ENCODE measurements at regions not wholly inside any gene's neighbourhood (a gene's known extent, or its start where the extent isn't known, plus 50 kb on each side); places are given as distances from the start of the nearest gene placed in this dataset.
"Not testable (repeated sequence)": the region's sequence is repeated elsewhere in the genome, so short reads cannot be mapped to it uniquely, and the experiment has no call there.

DNA sequence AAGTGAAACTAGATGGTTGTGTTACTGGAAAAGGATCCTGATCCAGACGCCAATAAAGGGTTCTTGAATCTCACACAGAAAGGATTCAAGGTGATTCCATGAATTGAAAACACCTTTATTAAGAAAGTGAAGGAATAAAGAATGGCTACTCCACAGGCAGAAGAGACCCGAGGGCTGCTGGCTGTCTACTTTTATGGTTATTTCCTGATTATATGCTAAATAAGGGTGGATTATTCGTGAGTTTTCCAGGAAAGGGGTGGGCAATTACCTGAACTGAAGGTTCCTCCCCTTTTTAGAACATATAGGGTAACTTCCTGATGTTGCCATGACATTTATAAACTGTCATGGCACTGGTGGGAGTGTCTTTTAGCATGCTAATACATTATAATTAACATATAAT lies 50.9 kb upstream of the WARS2 start:
- no peak for DNase-seq

DNA sequence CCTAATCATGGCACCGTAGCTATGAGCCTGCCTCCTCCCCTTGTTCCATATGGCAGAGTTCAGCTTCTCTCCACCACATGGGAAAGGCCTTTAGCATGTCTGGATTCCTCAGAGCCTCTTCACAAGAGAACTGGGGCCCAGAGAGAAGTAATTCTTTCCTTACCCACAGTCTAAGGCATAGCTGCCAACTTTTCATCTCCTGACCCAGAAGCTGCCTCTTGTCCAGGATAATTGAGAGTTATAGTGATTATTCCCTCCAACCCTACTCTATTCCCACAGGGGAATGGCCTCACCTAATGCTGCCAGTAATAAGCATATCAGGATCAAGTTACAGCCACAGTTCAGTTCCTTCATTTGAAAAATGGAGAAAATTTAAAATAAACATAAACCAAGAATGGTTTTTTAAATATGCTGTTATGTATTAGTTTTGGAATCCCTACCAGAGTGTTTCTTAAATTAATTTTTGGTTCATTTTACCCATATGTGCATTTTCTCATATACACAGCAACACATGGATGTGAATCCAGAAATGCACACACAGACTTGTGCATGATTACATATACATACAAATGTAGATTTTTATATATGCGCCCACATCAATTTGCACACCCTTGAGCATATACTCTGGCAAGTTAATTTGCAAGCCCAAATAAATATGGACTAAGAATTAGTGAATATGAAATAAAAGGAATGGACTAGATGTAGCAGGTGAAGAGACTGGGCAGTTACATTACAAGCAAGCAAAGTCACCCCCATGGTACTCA lies 63.9 kb upstream of the WARS2 start:
- no peak for DNase-seq

DNA sequence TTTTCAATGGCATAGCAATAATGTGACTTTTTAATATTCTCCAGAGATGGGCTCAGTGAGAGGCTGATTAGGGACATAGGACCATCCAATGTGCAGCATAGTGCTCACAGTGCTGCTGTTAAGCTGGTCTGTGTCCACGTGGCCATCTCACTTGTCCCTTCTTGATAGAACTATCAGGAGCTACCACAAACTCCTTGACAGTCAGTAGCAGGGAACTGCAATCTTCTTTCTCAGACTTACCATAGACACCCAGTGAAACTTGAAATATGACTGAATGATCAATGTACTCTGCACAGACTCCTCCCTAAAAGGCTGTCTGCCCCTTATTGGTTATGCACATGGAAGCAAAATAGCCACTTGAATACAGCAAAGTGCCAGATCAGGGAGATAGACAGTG lies 64.5 kb upstream of the WARS2 start:
- DNase-seq = no peak

DNA sequence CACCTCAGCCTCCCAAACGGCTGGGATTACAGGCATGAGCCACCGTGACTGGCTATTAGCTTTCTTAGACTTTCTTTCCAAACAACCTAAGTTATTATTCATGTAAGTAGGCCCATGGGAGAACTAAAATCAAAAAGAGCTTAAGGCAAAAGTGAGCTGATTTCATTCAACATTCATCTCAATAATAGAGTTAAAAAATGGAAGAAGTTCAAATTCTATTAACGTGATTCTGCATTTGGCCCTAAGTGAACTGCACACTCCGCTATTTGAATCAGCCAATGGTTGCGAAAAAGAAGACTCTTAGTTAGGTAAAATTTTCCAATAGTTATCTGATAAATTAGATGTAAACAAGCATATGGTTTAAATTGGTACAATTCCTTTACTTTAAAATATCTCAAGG lies 68.6 kb upstream of the WARS2 start:
- DNase-seq = no peak

DNA sequence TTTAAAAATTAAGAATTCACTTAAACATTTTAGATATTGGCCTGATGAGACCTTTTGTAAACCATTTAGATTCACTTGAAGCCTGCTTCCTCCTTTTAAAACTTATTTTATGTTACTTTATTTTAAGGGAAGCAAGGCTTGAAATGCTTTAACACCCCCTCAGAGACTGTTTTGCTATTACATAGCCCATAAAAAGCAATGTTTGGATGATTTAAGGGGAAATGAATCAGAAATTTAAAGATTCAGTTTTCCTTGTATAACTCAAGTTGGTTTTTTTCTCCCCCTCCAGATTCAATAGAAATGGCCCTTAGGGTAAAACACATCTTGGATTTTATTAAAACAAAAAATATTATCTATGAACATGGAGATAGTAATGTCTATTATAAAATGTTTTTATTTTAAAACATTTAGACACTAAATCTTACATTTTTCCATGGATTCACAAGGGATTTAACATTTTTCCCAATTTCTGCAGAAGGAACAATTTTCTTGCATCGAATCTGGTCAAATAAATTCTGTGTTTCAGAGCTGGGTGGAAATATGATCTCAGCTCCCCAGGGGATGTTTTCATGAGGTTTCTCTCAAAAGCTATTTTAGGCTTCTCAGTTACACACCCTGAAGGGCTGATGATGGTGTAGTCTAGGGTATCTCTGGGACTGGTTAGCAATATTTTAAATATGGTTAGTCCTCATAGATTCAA lies 69.3 kb upstream of the WARS2 start:
- DNase-seq = no peak

DNA sequence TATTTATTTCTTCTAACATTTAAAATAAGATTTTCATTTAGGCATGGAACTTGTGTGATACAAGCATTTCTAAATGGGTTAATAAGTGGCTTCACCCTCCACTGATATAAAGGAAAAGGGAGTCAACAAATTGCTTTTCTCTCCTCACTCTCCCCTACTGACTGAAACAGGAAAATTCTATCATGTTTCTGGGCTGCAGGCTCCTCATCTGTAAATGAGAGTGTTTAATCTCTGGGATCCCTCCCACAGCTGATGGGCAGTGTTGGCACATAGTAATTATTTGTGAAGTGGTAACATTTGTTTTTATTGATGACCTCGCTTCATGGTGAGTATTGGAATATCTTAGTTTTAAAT lies 69.8 kb upstream of the WARS2 start:
- no peak for DNase-seq

DNA sequence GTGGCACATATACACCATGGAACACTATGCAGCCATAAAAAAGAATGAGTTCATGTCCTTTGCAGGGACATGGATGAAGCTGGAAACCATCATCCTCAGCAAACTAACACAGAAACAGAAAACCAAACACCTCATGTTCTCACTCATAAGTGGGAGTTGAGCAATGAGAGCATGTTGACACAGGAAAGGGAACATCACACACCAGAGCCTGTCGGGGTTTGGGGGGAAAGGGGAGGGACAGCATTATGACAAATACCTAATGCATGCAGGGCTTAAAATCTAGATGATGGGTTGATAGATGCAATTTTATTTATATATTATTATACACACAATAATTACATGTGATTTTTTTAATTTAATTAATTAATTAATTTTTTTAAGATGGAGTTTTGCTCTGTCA lies 72.8 kb upstream of the WARS2 start:
- DNase-seq = not testable (repeated sequence)

DNA sequence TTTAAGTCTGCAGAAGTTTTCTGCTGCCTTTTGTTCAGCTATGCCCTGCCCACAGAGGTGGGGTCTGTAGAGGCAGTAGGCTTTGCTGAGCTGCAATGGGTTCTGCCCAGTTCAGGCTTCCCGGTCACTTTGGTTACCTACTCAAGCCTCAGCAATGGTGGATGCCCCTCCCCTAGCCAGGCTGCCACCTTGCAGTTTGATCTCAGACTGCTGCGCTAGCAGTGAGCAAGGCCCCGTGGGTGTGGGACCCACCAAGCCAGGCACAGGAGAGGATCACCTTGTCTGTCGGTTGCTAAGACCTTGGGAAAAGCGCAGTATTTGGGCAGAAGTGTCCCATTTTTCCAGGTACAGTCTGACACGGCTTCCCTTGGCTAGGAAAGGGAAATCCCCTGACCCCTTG lies 74.5 kb upstream of the WARS2 start:
- not testable (repeated sequence) for DNase-seq

DNA sequence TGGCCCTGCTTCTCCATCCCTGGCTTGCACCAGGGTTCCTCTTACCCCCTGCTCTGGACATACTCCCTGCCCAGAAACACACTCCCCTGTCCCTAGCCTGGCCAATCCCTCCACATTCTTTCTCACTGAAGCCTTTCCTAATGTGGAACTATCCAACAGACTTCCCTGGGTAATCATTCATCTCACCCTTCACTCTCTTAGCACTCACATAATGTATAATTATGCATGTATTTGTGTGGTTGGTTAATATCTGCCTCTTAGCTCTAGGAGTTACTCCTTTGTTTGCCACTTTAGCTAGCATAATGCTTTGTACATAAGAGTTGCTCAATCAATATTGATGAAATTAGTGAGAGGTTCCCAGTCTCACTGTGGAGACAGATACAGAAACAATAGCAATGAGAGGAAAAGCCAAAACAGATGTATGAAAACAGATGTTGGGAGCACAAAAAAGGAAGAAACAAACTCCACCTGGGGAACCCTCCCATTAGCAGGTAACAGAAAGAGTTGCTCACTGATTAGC lies 76.9 kb upstream of the WARS2 start:
- DNase-seq = no peak

DNA sequence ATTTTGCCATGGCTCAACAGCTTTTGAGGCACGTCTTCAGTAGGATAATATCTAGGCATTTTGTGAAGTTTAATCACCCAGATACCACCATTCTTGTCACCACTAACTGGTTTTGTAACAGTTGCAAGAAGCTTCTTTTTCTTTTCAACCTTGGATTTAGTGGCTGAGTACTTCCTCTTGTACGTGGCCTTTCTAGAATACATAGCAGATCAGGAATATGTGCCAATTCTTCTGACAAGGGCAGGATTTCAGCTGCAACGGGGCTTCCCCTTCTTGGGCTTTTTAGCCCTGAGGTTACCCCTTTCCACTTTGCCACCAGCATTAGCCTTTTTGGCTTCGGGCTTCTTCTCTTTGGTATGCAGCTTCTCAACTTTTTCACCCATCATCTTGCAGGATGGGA lies 79.3 kb upstream of the WARS2 start:
- DNase-seq = no peak

DNA sequence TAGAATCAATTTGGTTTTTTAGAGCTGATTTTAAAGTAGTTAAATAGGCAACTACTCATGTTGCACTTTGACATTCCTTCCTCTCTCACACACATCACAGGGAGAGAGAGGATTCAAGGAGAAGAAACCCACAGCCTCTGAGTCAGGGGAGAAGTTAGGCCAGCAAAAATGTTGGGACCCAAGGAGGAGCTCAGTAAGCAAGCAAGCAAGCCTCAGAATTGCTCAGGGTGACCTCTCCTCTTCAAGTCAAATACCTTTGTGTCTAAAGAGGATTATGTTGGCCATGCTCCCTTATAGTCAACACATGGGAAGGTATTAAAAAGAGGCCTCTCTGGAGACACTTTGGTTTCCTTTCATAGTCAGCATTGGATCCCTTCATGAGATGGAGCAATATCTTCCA lies 80.5 kb upstream of the WARS2 start:
- no peak for DNase-seq

DNA sequence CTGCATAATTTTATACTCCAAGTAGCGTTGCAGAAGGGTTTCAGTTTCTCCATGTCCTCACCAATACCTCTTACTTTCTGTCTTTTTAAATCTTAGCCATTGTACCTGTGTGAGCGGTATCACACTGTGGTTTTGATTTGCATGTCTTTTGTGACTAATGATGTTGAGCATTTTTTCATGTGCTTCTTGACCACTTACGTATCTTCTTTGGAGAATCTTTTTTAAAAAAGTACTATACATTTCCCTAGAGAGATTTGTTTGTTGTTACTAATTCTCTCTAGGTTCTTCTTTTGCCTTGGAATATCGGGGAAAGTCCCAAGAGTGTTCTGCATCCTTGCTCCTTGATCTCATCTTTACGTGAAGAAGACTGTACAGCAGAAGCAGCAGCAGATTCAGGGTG lies 81.8 kb upstream of the WARS2 start:
- no peak for DNase-seq

DNA sequence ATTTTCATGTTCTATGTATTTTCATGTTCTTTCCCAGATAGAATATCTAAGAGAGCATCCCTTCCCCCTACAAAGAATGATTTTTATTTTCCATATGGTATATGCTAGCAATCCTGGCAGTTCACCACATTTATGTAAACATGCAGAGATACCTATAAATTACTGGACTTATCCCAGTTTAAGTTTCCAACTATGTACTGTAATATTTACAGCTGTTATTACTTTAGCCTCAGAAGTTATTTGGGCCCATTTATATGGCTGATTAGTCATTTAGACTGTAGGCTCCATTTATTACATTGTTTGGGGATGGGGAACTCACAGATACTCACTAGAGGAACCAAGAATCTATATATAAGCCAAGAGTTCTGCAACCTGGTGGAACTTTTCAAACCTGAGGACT lies 84.8 kb upstream of the WARS2 start:
- DNase-seq = no peak

DNA sequence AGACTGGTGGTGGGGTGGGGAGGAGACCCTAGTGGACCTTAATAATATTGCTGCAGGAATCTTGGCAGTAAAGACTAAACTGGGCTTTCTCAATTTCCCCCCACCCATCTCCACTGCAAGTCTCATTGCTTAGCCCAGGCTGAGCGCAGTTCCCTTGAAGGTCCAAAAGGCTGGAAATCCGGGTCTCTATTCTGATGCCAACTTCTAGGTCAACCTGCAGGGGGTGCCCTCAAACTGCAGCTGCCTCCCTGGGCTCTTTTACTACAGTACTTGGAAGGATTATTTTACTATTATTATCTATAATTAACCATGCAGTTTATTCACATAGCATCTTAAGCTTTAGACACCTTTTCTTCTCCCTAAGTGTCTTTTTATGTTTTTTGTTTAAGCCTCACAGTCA lies 85.4 kb upstream of the WARS2 start:
- no peak for DNase-seq

DNA sequence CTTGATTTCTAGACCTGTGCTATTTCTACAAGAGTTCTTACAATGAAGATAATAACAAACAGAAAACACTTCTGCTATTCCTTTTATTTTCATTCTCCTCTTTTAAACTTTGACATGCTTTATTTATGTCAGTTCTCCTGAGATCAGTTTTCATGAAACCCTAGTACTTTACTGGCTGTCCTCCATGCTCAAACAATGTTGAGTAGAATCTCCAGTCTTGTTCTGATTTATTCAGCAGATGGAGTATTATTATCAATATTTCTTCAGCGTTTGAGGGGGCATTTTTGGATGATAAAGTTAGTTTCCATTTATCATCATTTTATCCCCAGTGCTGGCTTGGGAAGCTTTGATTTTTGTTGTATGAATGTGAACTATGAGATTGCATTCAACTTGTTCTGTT lies 85.9 kb upstream of the WARS2 start:
- no peak for DNase-seq

DNA sequence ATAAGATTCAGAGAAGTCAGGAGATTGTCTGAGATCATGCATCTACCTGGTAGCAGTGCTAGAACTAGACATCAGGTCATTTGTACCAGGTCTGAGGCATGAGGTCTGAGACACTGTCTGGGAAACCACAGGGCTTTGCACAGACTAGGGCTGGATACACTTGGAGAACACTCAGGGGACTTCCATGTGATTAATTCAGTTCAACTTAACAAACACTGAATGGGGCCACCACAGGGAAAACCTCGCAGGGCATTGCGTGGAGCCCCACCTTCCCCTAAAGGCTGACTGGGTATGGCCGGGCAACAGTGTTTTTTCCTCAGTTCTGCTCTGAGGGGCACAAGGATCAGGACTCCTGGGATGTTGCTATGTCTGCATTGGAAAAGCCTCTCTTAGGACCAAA lies 86.5 kb upstream of the WARS2 start:
- no peak for DNase-seq

DNA sequence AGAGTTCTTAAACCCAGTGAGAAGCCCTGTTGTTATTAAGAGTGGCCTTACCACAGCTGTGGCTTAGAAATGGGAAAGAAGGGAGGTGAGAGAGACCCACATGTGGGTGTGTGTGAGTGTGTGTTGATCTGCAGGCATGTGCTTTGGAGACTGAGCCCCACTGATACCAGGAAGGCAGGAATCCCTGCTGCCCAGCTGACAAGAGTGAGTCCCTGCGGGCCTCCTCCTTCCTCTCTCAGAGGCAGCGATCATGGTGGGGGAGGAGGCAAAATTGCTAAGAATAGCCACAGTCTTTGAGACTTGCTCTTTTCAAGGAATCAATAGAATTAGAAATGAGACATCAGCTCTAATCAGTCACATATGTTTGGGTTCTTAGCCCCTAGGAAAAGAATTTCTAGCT lies 87.0 kb upstream of the WARS2 start:
- DNase-seq = no peak

DNA sequence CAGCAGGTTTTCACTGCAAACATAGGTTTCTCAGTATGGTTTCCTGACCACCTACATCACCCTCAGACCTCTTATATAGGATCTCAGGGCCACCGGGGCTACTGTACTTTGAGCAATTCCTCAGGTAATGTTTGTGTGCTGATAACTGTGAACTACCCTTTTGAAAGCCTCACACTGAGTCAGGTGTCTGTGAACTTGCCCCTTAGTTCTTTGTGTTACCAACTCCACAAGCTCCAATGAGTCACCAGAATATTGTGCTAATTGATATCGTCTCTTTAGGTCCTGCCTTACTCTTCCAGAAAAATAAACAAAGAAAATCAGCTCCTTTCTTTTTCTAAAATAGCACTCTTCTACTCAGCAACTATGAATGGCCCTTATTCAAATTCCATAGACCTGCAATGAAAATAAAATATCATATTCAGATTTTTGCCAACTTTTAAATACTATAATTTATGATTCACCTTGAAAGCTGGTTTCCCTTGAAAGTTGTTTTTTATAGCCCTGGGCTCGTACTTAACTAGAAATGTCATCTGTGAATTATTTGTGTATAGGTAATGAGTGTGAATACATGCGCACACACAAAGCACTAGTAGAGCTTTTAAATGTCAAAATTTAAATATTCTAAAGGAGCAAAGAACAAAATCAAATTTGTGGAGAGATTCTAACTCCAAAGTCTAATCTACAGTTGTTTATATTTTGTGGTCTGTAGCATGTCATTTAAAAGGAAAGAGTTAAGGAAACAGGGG lies 88.1 kb upstream of the WARS2 start:
- DNase-seq = no peak

DNA sequence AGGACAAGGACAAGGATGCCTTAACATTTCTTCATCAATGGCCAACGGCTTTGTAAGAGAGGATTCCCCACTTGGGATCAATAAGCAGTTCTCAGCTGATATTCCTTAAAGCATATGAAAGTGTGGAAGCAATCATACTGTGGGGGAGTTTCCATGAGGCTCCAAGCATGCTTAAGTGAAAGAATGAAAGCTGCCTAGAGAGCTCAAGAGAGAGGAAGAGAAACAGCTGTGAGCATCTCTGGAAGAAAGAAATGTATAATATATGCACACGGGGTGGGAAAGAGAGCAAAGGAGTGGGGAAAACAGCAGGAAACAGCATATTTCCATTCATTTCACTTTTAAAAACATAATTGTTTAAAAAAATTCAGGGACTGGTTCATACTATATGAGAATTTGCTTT lies 94.7 kb upstream of the WARS2 start:
- DNase-seq = no peak

DNA sequence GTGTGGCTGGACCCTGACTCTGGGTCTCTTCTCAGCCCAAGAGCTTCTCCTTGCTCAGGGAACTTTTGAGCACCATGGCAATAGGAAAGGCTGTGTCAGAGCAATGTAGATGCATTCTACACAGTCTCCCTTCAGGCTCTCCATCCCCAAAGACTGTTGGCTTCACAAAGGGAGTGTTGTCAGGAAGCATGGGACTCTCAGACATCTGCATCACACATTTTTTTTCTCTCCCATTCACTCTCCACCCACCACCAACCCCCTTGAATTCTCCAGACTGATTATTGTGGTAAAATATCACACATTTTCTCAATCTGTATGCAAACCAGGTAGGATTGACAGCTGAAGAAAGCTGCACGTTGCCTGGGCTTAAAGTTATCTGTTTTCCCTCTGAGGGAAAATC lies 105.4 kb upstream of the WARS2 start:
- no peak for DNase-seq

DNA sequence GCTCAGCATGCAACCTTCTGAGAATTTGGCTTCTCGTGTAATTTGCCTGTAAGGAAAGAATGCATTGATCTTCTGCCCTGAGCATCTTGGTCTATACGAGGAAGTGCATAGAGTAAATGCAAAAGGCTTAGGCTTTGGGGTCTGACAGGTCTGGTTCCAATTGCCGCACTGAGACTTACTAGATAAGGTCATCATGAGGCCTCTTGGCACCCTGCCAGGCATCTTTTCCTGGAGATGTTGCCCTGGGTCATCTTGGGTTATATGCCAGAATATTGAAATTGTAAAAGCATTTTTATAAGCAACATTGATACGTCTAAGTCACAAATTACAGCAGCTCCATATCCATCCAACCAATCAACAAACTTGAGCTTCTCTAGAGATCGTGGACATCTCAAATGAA lies 108.8 kb upstream of the WARS2 start:
- DNase-seq = no peak

DNA sequence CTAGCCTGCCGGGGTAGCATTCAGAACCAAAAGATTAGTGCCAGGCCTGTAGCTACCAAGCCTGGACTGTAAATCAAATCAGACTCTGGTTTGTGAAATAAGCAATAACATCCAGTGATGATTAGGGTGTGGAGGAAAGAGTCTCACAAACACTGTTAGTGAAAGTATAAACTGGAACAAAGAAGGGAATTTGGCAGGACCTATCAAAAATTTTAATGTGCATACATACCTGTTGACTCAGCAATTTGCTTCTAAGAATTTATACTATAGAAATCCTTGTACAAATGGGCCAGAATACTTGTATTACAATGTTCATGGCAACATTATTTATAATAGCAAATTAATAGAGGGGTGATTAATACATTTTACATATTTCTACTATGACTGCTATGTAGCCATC lies 109.8 kb upstream of the WARS2 start:
- DNase-seq = no peak

DNA sequence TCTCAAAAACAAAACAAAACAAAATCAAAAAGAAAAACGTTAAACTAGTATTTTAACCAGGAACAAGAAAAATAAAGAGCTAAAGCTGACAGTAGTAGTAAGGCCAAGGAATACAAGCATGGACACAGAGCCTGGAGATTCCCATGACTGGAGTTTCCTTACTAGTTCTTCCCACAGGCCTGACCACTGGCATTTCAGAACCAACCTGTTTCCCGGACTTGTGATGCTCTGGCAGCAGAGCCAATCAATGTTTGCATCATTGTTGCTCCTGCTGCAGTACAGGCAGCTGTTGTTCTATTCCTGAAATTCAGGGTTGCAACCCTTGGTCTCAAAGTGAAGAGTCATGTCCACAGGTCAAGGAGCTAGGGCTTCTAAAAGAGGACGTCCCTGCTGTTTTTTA lies 111.3 kb upstream of the WARS2 start:
- no peak for DNase-seq

DNA sequence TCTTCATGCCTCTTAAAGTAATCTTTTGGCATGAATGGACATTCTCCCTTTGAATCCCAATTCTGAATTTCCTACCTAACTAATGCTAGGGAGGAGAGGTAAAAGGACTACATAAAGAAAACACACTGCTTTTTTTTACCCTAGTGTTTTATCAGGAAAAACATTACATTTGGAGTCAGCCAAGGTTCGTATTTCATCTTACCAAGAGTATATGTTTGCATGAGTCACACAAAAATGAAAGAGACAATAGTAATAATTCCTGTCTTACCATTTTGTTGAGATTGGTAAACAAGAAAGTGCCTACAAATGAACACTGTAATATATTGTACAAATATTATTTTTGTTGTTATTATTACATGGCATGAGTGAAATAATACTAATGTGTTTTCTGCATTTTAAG lies 112.9 kb upstream of the WARS2 start:
- no peak for DNase-seq
